Transverse colon (tissue), 3 donors: ENCODE measurements at regions not wholly inside any gene's neighbourhood (a gene's known extent, or its start where the extent isn't known, plus 50 kb on each side); places are given as distances from the start of the nearest gene placed in this dataset.
"Not testable (repeated sequence)": the region's sequence is repeated elsewhere in the genome, so short reads cannot be mapped to it uniquely, and the experiment has no call there.

Experiments
- POLR2A ChIP-seq: fragments of 450-650 bp; IDR thresholded peaks from one replicate; pipeline ENCODE4 v1.6.1; 2016; ENCODE audit warnings: antibody characterized with exemption, mild to moderate bottlenecking, moderate library complexity
- TF ChIP-seq, protein P1 (sequence below), 5 experiments: fragments of 200-600 bp in 3 of 5; fragments of 450-650 bp in 2 of 5; sonication (generic) in 3 of 5; IDR thresholded peaks; 1 replicate in 2 of 5; 2 replicates in 3 of 5; pipeline ENCODE4 v1.5.1; 2016 to 2017; ENCODE audit warnings: antibody characterized with exemption in 5 of 5, inconsistent platforms in 3 of 5, mild to moderate bottlenecking in 2 of 5, moderate library complexity in 1 of 5

DNA sequence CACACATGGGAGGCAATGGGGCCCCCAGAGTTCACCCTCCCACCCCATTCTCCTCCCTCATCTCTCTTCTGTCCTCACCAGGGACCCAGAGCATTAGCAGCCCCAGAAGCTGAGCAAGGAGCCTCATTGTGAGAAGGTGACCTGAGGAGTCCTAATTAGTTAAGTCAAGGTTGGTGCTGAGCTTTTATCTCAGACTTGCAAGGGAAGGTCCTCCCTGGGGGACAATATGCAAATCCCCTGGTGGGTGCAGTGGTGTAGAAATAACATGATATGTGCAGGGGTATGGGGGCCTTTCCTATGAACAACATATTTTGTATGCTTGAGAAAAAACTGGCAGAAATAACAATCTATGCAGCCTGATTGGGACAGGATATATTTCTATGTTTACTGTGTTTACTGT lies 485.5 kb downstream of the RPIA start:
- TF ChIP-seq, protein P1, sequence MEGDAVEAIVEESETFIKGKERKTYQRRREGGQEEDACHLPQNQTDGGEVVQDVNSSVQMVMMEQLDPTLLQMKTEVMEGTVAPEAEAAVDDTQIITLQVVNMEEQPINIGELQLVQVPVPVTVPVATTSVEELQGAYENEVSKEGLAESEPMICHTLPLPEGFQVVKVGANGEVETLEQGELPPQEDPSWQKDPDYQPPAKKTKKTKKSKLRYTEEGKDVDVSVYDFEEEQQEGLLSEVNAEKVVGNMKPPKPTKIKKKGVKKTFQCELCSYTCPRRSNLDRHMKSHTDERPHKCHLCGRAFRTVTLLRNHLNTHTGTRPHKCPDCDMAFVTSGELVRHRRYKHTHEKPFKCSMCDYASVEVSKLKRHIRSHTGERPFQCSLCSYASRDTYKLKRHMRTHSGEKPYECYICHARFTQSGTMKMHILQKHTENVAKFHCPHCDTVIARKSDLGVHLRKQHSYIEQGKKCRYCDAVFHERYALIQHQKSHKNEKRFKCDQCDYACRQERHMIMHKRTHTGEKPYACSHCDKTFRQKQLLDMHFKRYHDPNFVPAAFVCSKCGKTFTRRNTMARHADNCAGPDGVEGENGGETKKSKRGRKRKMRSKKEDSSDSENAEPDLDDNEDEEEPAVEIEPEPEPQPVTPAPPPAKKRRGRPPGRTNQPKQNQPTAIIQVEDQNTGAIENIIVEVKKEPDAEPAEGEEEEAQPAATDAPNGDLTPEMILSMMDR (IDR thresholded peaks at IDR 0.05) = not testable (repeated sequence)
- TF ChIP-seq POLR2A = not testable (repeated sequence)
